ENCODE measurements at regions not wholly inside any gene's neighbourhood (a gene's known extent, or its start where the extent isn't known, plus 50 kb on each side); places are given as distances from the start of the nearest gene placed in this dataset.

DNA sequence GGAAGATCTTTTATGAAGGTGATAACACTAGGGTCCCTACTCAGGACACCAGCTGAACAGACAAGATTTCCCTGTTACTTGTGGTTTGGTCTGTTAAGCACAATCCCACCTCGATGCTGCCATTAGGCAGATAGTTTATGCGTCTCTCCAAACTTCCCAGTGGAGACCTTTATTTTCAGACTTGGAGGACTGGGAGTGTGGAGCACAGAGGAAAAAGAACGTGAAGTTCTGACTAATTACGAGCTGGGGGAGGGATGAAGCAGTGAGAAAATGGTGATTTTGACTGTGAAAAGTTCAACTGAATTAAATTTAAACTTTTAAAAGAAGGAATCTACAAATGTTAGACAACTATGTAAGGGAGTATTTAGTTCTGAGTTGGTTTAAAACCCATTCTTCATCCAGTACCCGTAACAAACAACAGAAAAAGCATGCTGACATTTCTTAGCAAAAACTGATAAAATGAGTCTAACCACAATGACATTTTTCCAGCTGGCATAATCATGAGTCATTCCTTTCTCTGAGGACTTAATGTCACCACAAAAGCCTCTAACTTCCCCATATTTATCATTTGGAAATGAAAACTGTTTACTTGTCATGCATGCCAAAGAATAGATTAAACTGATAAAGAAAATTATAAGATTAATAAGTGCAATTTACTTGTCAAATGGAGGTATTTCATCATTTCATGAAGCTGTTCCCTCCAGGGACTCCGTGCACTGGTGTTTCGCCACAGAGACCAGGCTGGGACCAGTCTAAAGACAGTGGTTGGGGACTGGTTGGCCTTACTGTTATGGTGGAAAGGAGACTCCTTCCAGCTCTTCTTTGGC is 113.3 kb upstream of the SSTR4 start:
- TF ChIP-seq CTCF (IDR thresholded peaks at IDR 0.05) (no peak), EZH2phosphoT487 (IDR thresholded peaks at IDR 0.05) (no peak)
